Keratinocyte (primary cell): ENCODE measurements at regions not wholly inside any gene's neighbourhood (a gene's known extent, or its start where the extent isn't known, plus 50 kb on each side); places are given as distances from the start of the nearest gene placed in this dataset.

Source experiments
- CTCF ChIP-seq, 3 experiments: IDR thresholded peaks in 1 of 3; conservative IDR thresholded peaks in 1 of 3; optimal IDR thresholded peaks in 1 of 3; 2 replicates in 2 of 3; 3 replicates in 1 of 3; pipeline versions ENCODE3 to v1.5.1; 2011; ENCODE audit warnings: low read length in 3 of 3, mild to moderate bottlenecking in 3 of 3, moderate library complexity in 2 of 3, control low read depth in 1 of 3, inconsistent platforms in 1 of 3; ENCODE audit not compliant: insufficient read depth in 2 of 3; ENCODE audit errors: extremely low read depth in 1 of 3
- EZH2 ChIP-seq: IDR thresholded peaks from one replicate; pipeline ENCODE4 v1.6.1; 2012; ENCODE audit warnings: inconsistent platforms, mild to moderate bottlenecking, low read length, moderate library complexity

GRCh38 chr9:136608348-136609159 lies 54.2 kb upstream of the EGFL7 start:
- no peak for TF ChIP-seq CTCF (optimal IDR thresholded peaks at IDR 0.05 in 1 of 3, IDR thresholded peaks at IDR 0.05 in 1 of 3, conservative IDR thresholded peaks at IDR 0.05 in 1 of 3; ENCODE audit: extremely low read depth in 1 of 3, insufficient read depth in 2 of 3, low read length in 3 of 3)
- no peak for TF ChIP-seq EZH2
